HS-27A (cell line): ENCODE measurements at regions not wholly inside any gene's neighbourhood (a gene's known extent, or its start where the extent isn't known, plus 50 kb on each side); places are given as distances from the start of the nearest gene placed in this dataset.
"Not testable (repeated sequence)": the region's sequence is repeated elsewhere in the genome, so short reads cannot be mapped to it uniquely, and the experiment has no call there.

Experiments
- DNase-seq: peaks from one replicate; pipeline ENCODE4 v3.0.0-alpha.2; 2012; ENCODE audit warnings: low read depth, missing footprints

DNA sequence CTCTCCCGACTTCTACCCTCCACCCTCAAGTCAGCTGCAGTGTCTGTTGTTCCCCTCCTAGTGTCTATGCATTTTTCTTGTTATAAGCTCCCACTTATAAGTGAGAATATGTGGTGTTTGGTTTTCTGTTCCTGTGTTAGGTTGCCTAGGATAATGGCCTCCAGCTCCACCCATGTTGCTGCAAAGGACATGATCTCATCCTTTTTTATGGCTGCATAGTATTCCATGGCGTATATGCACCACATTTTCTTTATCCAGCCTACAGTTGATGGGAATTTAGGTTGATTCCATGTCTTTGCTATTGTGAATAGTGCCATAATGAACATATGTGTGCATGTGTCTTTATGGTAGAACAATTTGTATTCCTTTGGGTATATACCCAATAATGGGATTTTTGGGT is 80.7 kb downstream of the SPTSSA start:
- not testable (repeated sequence) for DNase-seq

- DNase-seq, result no peak
Observed at GRCh38 chr14:34380471-34380845, 81.6 kb downstream of the SPTSSA start.

- no peak for DNase-seq
Observed at GRCh38 chr14:34379816-34380470, 82.1 kb downstream of the SPTSSA start.

- DNase-seq, result no peak
Observed at GRCh38 chr14:34376649-34377267, 85.3 kb downstream of the SPTSSA start.

DNA sequence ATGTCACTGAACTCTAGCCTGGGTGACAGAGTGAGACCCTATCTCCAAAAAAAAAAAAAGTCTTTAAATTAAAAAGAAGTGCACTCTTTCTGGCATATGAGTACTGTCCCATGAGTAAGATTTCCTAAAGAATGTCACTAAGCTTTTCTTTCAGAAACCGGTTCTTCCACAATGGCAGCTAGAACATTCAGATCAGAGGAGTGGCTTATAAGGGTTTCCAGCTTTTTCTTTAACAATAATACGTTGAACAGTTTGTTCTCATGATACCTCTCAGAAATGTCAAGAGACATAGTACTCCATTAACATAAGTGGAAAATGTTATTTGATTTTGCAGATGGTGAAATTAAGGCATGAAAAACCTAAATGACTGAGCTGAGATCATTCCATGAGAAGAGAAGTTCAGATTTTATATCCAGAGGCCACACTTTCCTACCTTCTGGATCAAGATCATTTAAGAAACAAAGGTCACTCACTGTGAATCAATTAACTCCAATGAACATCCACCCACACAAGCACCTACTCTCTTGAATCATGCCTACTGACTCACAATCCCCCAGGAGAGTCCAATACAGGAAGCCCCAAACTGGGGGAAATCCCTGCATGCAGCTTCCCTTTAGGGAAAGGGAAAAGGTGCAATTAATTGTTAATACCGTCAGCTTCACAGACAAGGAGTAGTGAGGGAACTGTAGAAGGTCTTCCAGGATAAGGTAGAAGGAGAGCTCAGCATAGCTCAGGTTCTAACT is 86.9 kb downstream of the SPTSSA start:
- DNase-seq, result no peak

- DNase-seq, result no peak
Observed at GRCh38 chr14:34373191-34373590, 88.8 kb downstream of the SPTSSA start.

- DNase-seq, result no peak
Observed at GRCh38 chr14:34372786-34373185, 89.3 kb downstream of the SPTSSA start.

DNA sequence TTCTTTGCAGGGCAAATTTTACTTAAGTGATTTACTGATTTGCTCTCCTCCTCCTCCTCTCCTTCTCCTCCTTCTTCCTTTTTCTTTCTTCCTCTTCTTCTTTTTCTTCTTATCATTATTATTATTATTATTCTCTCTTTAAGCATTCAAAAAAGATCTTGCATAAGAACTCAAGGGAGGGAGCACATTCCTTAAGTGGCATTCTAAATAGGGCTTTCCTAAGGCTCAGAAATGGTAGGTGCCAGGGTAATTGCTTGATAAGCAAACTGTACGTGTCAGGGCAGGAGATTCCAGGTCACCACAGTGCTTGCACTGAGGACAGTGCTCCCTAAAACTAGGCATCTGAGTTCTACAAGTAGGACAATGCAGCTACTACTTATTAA is 92.4 kb downstream of the SPTSSA start:
- no peak for DNase-seq

DNA sequence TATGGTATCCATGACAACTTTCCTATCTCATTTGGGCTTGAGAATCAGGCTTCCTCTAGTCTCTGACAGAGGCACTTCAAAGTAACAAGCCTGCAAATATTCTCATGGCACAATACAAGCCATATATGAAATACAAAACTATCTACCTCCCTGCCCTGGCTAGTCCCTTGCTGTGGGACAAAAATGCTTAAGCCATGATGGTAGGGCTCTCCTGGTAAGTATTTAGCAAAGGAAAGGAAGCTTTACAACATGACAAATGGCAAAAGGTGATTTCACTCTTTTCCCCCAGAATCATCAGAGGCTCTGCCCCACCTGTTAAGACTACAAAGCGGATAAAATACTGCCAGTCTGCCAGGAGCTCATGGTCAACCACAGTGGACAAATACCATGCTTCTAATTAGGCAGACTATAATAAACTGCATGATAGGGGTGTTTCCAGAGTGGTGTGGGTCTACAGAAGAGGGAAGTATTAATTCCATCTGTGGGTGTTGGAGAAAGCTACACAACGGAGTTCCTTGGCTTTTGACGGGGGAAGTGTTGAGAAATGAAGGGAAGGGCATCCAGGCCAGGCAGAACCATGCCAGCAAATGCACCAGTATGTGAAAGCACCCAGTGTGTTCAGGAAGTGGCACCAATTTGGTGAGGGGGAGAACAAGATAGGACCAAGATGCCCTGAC is 92.9 kb downstream of the SPTSSA start:
- DNase-seq, result no peak

GRCh38 chr14:34368115-34368970 is 93.7 kb downstream of the SPTSSA start:
- DNase-seq, result no peak

DNA sequence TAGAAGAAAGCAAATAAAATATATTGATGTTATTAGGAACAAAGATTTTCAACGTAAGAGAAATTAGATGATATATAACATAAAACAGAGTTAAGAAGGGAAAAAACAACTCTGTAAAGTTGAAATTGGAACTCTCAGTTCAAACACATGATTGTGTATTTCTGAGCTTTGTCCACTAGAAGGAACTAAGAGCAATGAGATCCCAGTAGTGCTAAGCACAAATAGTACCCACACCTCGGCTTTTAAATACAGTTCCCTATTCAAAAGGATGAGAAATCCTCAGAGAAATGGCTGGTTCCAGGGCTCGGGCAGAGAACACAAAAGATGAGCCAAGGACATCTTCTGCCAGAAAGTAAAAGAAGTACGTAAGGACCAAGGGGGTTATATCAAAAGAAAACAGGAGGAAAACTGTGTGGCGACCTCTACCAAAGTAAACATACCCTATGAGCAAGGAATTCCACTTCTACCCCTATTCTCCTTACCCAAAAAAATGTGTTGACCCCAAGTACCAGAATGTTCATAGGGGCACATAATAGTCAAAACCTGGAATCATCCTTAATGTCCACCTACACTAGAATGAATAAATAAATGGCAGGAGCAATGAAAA is 96.6 kb downstream of the SPTSSA start:
- no peak for DNase-seq

GRCh38 chr14:34364201-34364600 is 97.8 kb downstream of the SPTSSA start:
- DNase-seq, result no peak

DNA sequence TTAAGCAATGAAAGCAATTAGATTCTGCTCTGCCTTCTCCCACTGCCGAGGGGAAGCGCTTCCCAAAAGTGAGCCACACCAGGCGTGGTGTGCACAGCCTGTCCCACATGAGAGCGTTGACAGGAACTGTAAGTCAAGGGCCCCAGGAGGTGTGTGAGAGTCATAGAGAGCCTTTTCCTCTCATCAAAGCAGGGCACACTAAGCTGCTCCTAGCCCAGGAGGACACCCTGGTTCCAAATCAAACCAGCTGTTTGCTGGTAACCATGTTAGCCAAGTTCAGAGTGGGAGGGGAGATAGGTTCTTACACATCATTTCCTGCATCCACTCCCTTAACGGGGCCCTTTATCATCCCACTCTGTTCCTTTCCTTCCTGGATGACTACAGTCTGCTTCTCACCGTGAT is 98.3 kb downstream of the SPTSSA start:
- DNase-seq, result no peak

- no peak for DNase-seq
Observed at GRCh38 chr14:34362641-34363251, 99.3 kb downstream of the SPTSSA start.

GRCh38 chr14:34361504-34362011 is 100.5 kb downstream of the SPTSSA start:
- DNase-seq, result no peak

GRCh38 chr14:34359420-34360117 is 102.5 kb downstream of the SPTSSA start:
- DNase-seq, result no peak

DNA sequence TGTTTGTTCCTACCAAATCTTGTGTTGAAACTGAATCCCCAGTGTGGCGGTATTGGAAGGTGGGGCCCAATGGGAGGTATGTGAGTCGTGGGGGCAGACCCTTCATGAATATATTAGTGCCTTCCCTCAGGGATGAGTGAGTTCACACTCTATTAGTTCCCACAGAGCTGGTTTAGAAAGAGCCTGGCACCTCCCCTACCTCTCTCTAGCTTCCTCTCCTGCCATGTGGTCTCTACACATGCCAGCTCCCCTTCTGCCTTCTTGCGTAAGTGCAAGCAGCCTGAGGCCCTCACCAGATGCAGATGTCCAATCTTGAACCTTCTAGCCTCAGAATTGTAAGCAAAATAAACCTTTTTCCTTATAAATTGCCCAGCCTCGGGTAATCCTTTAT is 105.8 kb downstream of the SPTSSA start:
- no peak for DNase-seq

GRCh38 chr14:34355584-34356263 is 106.3 kb downstream of the SPTSSA start:
- no peak for DNase-seq

- no peak for DNase-seq
Observed at GRCh38 chr14:34354556-34354955, 107.5 kb downstream of the SPTSSA start.

- DNase-seq, result no peak
Observed at GRCh38 chr14:34350903-34351302, 111.1 kb downstream of the SPTSSA start.
